Urothelium cell line (cell line): ENCODE measurements at regions not wholly inside any gene's neighbourhood (a gene's known extent, or its start where the extent isn't known, plus 50 kb on each side); places are given as distances from the start of the nearest gene placed in this dataset.
A peak's percentile ranks its signal among the peaks of the same experiment; 100 is the strongest.
"Not testable (repeated sequence)": the region's sequence is repeated elsewhere in the genome, so short reads cannot be mapped to it uniquely, and the experiment has no call there.

Experiments
- DNase-seq: peaks from one replicate; pipeline ENCODE4 v3.0.0; 2011; ENCODE audit warnings: low spot score, mixed read lengths
- FAIRE-seq: peaks from 2 replicates; lab custom pipeline; 2011; peaks lifted over from hg19 to GRCh38; lab: Jason Lieb, UNC

DNA sequence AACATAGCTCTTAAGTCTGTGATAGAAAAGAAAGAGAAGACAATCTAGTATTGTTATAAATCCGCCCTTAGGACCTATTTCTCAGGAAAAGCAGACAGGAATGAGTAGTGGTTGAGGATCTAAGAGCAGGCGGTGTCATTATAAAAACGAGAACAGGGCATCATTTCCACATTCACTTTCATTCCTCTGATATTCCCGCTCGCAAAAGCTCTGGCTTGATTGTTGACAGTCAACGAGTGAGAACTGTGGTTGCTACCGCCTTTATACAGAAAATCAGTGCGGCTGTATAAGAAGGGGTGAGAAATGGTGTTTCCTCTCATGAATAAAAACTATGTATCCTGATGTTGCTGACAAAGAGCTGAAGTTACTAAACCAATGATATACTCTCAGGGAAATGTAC lies 1409.6 kb upstream of the WWC1 start:
- FAIRE-seq, result no peak
- DNase-seq, result no peak

DNA sequence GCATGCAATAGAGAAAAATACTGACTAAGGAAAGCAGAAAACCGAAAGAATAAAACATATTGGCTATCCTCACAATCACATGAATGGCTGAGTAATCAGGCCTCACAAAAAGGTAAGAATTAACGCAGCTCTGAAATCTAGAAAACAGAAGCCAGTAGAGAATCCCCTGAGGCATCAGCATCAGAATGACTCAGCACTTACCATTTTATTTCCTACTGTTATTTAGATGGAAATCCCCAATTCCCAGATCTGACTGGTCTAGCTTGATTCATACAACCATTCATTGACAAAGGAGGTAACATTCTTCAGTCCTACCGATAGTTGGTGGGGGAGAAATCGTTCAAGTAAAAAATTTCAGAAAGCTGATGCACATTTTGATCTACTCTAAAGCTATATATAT lies 1408.4 kb upstream of the WWC1 start:
- no peak for DNase-seq
- FAIRE-seq, result no peak

DNA sequence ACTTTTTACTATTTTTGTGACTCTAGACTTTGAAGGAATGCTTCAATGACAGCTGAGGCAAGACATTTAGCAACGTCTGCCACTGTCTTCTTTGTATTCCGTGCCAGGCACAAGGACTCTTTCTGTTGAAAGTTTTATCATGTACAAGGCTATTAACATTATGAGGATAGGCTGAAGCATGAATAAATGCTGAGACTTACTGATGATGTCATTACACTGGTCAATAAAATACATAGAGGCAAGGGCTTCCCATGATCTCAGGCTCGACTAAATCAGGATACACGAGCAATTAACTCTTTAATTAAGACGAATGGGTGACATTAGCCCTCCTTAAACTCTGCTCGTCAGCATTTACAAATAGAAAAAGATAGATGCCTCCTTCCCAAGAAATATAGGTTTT lies 1393.3 kb upstream of the WWC1 start:
- FAIRE-seq (no peak), DNase-seq (no peak)

DNA sequence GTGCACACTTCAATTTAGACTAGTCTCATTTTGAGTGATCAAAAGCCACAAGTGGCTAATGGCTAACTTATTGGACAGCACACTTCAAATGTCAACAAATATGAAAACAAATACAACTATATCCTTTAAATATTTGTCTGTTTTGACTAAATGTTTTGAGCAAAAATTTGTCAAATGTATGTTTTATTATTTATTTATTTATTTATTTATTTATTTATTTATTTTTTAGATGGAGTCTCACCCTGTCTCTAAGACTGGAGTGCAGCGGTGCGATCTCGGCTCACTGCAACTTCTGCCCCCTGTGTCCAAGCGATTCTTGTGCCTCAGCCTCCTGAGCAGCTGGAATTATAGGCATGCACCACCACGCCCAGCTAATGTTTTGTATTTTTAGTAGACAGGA lies 1392.1 kb upstream of the WWC1 start:
- FAIRE-seq, result no peak
- no peak for DNase-seq

DNA sequence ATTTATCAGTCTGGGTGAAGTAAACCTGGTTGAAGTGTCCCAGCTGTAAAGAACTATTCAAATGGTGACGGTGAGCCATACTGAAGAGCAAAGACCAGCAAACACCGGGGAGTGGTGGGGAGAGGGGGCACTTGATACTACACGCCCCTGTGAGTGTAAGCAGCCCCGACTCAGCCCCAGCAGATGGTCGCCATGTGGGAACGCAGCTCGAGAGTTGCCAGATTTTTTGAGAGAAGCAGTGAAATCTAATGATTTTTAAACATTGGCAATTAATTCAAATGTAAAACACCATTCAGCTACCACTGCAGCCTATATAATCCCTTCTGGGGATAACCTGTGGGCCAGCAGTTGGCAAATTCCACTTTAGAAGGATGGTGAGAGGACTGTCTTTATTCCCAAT lies 1386.9 kb upstream of the WWC1 start:
- FAIRE-seq (no peak), DNase-seq (no peak)

DNA sequence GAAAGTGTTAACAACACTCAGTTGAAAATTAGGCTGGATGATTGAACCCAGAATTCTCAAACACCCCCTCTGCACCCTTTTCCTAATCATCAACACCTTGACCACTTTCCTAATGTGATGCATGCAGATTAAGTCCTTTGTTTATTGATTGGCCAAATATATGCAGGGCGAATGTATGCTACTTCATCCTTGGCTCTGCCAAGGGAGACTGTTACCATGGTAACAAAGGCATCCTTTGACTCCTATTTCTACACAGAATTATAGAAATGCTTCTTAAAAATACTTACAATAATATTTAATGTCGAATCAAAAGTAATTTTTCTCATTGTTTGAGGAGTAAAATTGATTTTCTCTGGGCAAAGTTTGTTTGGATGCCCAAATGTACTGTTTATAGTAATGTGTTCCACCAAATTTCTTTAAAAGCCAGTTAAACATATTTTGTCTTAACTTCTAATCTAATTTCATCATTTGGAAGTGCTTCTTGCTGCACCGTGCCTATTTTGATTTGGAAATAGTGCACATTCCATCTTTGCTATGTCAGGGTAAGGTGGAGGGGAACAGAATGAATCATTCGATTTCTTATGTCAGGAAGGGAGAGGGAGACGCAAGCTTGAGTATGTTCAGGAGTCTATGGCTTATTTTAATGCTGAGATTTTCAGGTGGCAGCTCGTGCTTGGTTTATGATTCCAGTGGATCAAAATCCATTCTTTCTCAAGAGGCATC lies 1384.3 kb upstream of the WWC1 start:
- peak; percentile 30 for DNase-seq
- no peak for FAIRE-seq

DNA sequence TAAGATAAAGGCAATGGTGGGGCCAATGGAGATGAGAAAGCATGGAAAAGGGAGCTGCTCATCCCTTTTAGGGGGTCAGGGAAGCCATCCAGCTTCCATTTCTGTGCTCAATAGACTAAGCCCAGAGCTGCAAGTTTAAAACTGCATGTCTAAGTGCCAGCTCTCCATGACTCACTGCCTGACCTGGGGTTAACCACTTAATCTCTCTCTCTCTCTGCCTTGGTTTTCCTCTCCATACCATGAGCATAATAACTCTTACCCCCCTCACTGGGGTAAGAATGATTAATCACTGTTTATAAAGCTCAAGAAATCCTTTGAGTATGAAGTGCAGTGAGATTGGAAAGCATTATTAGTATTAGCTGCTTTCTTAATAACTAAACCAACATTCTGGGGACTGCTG lies 1382.4 kb upstream of the WWC1 start:
- peak; percentile 66 for DNase-seq
- FAIRE-seq, result no peak

DNA sequence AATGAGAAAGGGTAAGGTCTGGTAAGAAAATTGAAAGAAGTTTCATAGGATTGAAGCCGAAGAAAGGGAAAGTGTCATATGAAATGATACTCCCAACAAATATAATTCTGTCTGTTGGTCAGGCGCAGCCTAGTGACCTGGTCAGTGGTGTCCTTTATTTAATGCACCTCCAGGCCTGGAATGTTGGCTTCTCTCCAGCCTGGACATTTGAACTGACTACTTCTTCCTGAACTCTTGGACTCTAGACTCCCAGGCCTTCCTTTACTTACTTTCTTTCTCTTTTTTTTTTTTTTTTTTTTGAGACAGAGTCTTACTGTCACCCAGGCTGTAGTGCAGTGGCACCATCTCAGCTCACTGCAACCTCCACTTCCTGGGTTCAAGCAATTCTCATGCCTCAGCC lies 1381.5 kb upstream of the WWC1 start:
- FAIRE-seq (no peak), DNase-seq (no peak)

DNA sequence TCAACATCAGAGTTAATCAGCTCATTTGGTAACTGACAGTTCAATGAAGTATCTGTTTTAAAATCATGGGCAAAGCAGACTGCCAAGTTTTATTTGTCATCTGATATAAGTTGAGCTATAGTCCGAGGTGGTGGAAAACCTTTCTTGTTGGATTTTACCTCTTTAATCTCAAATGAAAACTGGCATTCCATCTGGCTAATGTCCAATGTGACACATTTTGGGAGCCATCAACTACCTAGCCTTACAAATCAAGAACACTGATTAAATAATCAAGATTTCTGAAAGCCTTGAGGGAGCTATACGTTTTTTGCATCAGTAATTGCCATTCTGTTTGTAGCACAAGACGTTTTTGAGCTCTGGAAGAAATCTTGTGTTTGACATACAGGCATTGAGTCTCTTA lies 1380.5 kb upstream of the WWC1 start:
- no peak for FAIRE-seq
- DNase-seq, result no peak

DNA sequence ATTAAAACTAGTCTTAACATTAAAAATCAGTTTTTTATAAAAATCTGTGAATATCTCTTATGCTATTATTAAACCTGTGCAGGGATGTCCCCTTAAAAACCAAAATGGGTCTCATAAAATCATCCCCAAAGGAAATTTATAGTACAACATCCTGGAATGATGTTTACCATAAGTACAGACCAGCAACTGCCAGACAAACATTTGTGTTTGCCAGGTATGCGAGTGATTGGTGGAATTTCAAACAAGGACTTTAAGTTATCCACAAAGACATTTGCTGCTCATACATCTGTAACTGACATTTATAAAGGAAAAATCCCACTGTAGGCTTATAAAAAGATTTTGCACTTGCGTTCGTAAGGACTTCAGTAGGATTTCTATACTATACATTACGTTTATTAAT lies 1375.4 kb upstream of the WWC1 start:
- DNase-seq, result no peak
- no peak for FAIRE-seq

DNA sequence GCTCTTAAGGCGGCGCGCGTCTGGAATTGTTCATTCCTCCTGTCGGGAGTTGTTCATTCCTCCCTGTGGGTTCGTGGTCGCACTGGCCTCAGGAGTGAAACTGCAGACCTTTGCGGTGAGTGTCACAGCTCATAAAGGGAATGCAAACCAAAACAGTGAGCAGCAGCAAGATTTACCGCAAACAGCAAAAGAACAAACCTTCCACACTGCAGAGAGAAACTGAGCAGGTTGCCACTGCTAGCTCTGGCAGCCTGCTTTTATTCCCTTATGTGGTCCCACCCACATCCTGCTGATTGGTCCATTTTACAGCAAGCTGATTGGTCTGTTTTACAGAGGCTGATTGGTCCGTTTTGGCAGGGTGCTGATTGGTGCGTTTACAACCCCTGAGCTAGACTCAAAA lies 1365.3 kb upstream of the WWC1 start:
- FAIRE-seq, result no peak
- DNase-seq, result no peak

DNA sequence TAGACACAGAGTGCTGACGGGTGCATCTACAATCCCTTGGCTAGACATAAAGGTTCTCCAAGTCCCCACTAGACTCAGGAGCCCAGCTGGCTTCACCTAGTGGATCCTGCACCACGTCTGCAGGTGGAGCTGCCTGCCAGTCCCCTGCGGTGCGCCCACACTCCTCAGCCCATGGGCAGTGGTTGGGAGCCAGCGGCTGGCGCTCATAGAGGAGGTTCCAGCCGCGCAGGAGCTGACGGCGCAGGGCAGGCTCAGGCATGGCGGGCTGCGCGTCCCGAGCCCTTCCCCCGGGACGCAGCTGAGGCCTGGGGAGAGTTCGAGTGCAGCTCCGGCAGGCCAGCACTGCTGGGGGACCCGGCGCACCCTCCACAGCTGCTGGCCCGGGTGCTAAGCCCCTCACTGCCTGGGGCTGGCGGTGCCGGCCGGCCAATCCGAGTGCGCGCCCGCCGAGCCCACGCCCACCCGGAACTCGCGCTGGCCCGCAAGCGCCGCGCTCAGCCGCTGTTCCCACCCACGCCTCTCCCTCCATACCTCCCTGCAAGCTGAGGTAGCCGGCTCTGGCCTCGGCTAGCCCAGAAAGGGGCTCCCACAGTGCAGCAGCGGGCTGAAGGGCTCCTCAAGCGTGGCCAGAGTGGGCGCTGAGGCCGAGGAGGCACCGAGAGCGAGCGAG lies 1364.5 kb upstream of the WWC1 start:
- FAIRE-seq, result not testable (repeated sequence)

DNA sequence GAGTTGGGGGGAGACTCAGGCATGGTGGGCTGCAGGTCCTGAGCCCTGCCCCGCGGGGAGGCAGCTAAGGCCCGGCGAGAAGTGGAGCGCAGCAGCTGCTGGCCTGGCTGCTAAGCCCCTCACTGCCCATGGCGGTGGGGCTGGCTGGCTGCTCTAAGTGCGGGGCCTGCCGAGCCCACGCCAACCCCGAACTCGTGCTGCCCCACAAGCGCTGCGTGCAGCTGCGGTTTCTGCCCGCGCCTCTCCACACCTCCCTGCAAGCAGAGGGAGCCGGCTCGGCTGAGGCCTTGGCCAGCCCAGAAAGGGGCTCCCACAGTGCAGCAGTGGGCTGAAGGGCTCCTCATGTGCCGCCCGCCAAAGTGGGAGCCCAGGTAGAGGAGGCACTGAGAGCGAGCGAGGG lies 1355.1 kb upstream of the WWC1 start:
- FAIRE-seq (no peak), DNase-seq (no peak)

More for the DNA sequence above, 1364.5 kb upstream of the WWC1 start:
- not testable (repeated sequence) for DNase-seq

DNA sequence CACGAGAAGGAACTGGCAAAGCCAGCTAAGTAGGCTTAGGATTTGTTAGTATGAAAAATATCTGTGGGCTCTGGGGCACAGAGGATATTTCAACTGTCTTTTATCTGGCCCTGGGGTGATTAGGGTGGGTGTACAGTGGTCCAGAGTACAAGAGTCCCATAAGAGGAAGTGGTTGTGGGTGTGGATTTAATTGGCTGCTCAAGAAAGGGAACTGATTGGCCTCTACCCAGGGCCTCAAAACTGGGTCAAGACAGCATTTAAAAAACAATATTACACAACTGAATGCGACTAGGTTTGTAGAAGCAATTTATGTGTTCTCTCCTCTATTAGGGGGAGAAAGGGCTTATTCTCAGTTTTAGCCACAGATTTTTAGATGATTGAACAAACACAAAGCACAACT lies 1353.4 kb upstream of the WWC1 start:
- DNase-seq (no peak), FAIRE-seq (no peak)

DNA sequence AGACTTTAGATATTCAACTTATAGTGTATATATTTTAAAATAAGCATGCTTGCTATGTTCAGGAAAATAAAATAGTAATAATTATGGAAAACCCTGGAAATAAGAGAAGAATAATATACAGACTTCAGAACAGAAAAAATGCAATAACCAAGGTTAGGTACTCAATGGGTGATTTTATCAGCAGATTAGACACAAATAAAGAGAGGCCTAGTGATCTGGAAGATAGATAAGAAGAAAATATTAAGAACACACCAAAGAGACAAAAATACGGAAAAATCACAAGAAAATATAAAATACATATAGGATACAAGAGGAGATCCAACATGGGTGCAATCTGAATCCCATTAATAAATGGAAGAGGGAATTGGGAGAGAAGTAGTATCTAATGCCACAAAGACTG lies 1348.5 kb upstream of the WWC1 start:
- DNase-seq (no peak), FAIRE-seq (no peak)

DNA sequence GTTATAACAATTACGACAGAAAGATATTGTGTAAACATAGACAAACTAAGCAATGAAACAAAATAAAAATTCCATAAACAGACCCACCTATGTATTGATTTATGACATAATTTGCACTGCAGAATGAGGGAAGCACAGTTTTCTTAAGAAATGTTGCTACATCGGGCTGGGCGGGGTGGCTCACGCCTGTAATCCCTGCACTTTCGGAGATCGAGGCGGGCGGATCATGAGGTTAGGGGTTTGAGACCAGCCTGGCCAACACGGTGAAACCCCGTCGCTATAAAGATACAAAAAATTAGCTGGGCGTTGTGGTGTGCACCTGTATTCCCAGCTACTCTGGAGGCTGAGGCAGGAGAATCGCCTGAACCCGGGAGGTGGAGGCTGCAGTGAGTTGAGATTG lies 1344.4 kb upstream of the WWC1 start:
- FAIRE-seq, result no peak

DNA sequence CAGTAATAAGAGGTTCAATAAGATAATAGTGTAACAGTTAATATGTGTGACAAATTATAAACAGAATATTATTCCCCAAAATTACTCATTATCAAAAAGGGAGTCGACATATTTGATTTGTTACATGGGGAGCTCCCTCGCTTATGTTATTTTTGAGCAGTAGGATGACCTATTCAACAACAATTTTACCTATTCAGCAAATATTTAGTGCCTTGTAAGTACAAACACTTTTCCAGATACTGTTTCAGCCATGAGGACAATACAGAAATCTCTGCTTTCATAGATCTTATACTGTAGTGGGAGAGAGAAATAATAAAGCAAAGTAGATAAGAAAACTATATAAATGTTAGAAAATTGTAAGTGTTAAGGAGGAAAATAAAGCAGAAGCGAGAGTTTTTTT lies 1342.8 kb upstream of the WWC1 start:
- no peak for DNase-seq
- FAIRE-seq, result no peak

More for the DNA sequence above, 1344.4 kb upstream of the WWC1 start:
- DNase-seq, result no peak

DNA sequence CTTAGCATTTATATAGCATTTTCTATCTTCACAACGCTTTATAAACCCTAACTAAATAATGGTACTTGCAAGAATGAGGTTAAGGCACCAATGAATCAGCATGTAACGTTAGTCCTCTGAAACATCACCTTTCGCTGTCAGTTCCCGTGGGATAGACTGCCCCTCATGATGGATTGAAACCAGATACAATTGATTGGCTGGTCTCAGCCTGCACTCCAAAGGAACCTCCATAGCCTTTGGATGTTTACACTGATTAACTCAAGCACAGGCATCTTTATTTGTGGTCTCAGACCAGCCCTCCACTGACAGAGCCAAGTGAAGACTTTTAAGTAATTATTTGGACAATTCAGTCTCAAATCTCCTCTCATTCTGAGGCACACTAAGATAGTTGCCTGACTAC lies 1339.4 kb upstream of the WWC1 start:
- DNase-seq (no peak), FAIRE-seq (no peak)

DNA sequence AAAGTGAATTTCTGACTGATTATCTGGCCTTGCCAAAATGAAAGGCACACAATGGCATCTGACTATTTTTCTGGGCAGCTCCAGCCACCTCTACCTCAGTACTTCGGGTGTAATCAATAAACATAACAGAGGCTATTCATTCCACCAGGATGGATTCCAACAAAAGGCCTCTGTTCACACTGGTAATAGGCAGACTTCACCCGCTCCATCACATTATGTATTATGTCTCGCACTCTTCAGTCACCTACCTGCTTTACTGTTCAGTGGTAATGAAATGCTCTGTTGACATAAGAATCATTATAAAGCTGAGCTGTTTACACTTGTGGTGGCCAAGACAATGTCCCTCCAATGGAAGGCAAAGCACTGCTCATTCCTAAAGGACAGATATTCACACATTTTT lies 1333.7 kb upstream of the WWC1 start:
- FAIRE-seq, result no peak
- DNase-seq, result no peak

DNA sequence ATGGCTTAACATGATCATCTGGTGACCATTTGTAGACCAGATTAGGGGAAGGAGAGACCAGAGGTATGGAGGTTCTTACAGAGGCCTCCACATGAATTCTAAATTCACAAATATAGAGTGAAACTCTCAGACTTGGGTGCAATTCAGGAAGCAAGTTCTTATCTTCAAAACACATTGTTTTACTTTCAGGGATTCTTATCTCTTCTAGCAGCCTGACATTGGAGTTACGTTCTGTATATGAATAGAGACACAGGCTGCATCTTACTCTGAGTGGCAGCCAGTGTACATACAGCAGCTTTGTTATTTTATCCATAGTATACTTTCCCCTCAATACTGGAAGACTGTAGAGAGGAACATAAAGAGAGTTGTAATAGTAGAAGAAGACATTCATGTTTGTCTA lies 1331.7 kb upstream of the WWC1 start:
- DNase-seq (no peak), FAIRE-seq (no peak)

DNA sequence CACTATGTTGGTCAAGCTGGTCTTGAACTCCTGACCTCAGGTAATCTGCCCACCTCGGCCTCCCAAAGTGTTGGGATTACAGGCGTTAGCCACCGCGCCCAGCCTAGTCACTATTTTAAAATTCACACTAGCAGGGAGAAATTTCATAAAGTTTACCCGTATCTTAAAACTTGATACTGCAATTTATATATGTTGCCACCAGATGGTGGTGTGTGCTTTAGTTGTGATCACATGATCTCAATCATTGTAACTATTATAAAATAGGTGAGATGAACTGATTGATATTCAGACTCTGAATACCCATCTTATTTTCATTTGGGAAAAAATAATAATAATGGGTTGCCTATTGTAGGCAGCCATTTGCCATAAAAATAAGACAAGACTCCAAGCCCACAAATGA lies 1330.4 kb upstream of the WWC1 start:
- DNase-seq, result no peak
- FAIRE-seq, result no peak

DNA sequence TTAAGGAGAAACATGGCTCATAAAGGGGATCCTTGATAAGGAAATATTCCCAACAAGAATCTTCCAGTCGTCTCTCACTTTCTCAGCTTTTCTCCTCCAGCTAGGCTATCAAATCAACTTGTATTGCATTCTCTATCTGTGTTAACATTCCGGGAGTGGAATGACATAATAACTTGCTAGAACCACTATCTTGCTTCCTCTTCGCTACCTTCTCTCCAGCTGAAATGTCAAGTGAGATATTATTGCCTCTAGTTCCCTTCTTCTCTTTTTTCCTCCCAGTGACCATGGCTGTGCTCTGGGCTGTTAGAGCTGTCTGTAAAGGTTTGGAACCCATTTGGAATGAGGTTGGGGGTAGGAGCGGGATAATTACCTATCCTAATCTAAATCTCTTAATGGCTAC lies 1329.5 kb upstream of the WWC1 start:
- FAIRE-seq (no peak), DNase-seq (no peak)

DNA sequence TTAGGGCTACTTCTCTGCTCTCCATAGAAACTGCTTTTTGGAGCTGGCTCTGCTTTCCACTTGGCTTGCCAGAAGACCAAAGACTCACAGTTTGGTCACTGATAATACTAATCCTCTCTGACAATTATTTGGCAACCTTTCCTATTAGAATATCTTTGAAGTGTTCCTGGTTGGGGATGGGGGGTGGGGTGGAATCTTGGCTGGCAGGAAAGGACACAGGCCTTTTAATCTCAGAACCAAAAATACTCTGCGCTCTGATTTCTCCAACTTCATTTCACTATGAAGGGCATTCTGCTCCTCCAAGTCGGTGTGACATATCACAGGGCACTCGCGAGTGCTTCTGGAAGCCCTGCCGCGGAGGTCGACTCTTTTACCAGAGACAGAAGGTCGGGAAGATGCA lies 1329.0 kb upstream of the WWC1 start:
- DNase-seq, result no peak
- FAIRE-seq, result no peak
